ENCODE measurements at regions not wholly inside any gene's neighbourhood (a gene's known extent, or its start where the extent isn't known, plus 50 kb on each side); places are given as distances from the start of the nearest gene placed in this dataset.
"Not testable (repeated sequence)": the region's sequence is repeated elsewhere in the genome, so short reads cannot be mapped to it uniquely, and the experiment has no call there.

GRCh38 chr5:124502551-124502950 is 243.9 kb downstream of the ZNF608 start:
- no peak for DNase-seq

GRCh38 chr5:124499818-124500217 is 246.6 kb downstream of the ZNF608 start:
- DNase-seq, result not testable (repeated sequence)

- DNase-seq, result not testable (repeated sequence)
Observed at GRCh38 chr5:124496968-124497367, 249.5 kb downstream of the ZNF608 start.

- DNase-seq, result no peak
Observed at GRCh38 chr5:124494540-124495116, 251.8 kb downstream of the ZNF608 start.

- DNase-seq, result no peak
Observed at GRCh38 chr5:124492444-124493224, 253.8 kb downstream of the ZNF608 start.

GRCh38 chr5:124490315-124490714 is 256.1 kb downstream of the ZNF608 start:
- not testable (repeated sequence) for DNase-seq

GRCh38 chr5:124481419-124481818 is 265.0 kb downstream of the ZNF608 start:
- DNase-seq, result no peak

GRCh38 chr5:124480964-124481363 is 265.5 kb downstream of the ZNF608 start:
- DNase-seq, result no peak

- DNase-seq, result no peak
Observed at GRCh38 chr5:124480022-124480421, 266.4 kb downstream of the ZNF608 start.

- no peak for DNase-seq
Observed at GRCh38 chr5:124478264-124478663, 268.2 kb downstream of the ZNF608 start.

GRCh38 chr5:124477577-124477976 is 268.9 kb downstream of the ZNF608 start:
- no peak for DNase-seq

GRCh38 chr5:124477062-124477461 is 269.4 kb downstream of the ZNF608 start:
- no peak for DNase-seq

- no peak for DNase-seq
Observed at GRCh38 chr5:124474528-124475215, 271.8 kb downstream of the ZNF608 start.

GRCh38 chr5:124468671-124469411 is 277.6 kb downstream of the ZNF608 start:
- DNase-seq, result no peak

- no peak for DNase-seq
Observed at GRCh38 chr5:124467745-124468144, 278.7 kb downstream of the ZNF608 start.

- DNase-seq, result no peak
Observed at GRCh38 chr5:124466011-124466410, 280.4 kb downstream of the ZNF608 start.

- DNase-seq, result no peak
Observed at GRCh38 chr5:124463851-124464250, 282.6 kb downstream of the ZNF608 start.

- DNase-seq, result no peak
Observed at GRCh38 chr5:124462751-124463150, 283.7 kb downstream of the ZNF608 start.

- DNase-seq, result no peak
Observed at GRCh38 chr5:124461941-124462340, 284.5 kb downstream of the ZNF608 start.

- no peak for DNase-seq
Observed at GRCh38 chr5:124461157-124461556, 285.3 kb downstream of the ZNF608 start.

GRCh38 chr5:124460642-124461041 is 285.8 kb downstream of the ZNF608 start:
- DNase-seq, result no peak

- no peak for DNase-seq
Observed at GRCh38 chr5:124459984-124460383, 286.5 kb downstream of the ZNF608 start.

GRCh38 chr5:124457901-124458300 is 288.5 kb downstream of the ZNF608 start:
- DNase-seq, result no peak

Data from CD4-positive, alpha-beta T cell treated with Interleukin-4 for 1 hour (primary cell).